ENCODE measurements at regions not wholly inside any gene's neighbourhood (a gene's known extent, or its start where the extent isn't known, plus 50 kb on each side); places are given as distances from the start of the nearest gene placed in this dataset.

GRCh38 chr16:51445250-51445649, 294.2 kb upstream of the SALL1 start:
- Histone ChIP-seq H3K4me3 (no peak overlapping the region), H3K36me3 (ENCODE audit: insufficient read depth, low read length) (no peaks in the 10 kb centered on the region), H3K9ac (ENCODE audit: insufficient read length) (no peak overlapping the region), H3K27ac (no peak overlapping the region), H3K9me3 (ENCODE audit: low read depth, low read length) (no peaks in the 10 kb centered on the region)
- TF ChIP-seq FOXP2 (optimal IDR thresholded peaks at IDR 0.05; ENCODE audit: control extremely low read depth, extremely low read length, insufficient read depth) (no peak), POLR2AphosphoS5 (IDR thresholded peaks at IDR 0.05; ENCODE audit: borderline replicate concordance, low read depth, low read length) (no peak), EZH2 (IDR thresholded peaks at IDR 0.05) (no peak)
- DNase-seq (ENCODE audit: low read depth, low spot score), result no peak

DNA sequence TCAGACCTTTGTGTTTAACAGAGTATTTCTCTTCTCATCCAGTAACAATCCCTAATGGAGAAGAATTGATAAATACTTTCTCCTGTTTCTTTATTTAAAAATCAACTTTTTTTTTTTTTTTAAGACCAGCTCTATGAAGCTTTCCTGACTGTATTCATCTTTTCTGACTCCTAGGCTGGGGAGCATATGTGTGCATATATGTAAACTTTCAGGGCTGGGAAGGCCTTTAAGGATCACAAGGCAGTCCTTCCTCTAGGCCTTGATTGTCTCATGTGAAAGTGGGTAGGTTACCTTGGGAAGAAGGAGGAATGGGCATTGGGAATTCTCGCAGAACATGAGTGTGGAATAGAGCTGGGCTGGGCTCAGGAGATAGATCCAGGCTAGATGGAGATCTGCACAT, 292.9 kb upstream of the SALL1 start:
- H3K27ac ChIP-seq, result no peak overlapping the region
- H3K4me3 ChIP-seq, result no peak overlapping the region
- H3K9ac ChIP-seq (ENCODE audit: insufficient read length), result no peak overlapping the region
- no peak for DNase-seq (ENCODE audit: low read depth, low spot score)
- no peaks in the 10 kb centered on the region for H3K36me3 ChIP-seq (ENCODE audit: insufficient read depth, low read length)
- H3K9me3 ChIP-seq (ENCODE audit: low read depth, low read length), result no peaks in the 10 kb centered on the region
- TF ChIP-seq EZH2 (IDR thresholded peaks at IDR 0.05) (no peak), POLR2AphosphoS5 (IDR thresholded peaks at IDR 0.05; ENCODE audit: borderline replicate concordance, low read depth, low read length) (no peak)

GRCh38 chr16:51442141-51442870, 291.2 kb upstream of the SALL1 start:
- no peak overlapping the region for H3K4me3 ChIP-seq
- no peaks in the 10 kb centered on the region for H3K36me3 ChIP-seq (ENCODE audit: insufficient read depth, low read length)
- H3K9ac ChIP-seq (ENCODE audit: insufficient read length), result no peak overlapping the region
- H3K9me3 ChIP-seq (ENCODE audit: low read depth, low read length), result no peaks in the 10 kb centered on the region
- H3K27ac ChIP-seq, result no peak overlapping the region
- TF ChIP-seq EZH2 (IDR thresholded peaks at IDR 0.05), result no peak
- no peak for DNase-seq (ENCODE audit: low read depth, low spot score)

GRCh38 chr16:51440131-51440889, 289.2 kb upstream of the SALL1 start:
- no peak overlapping the region for H3K4me3 ChIP-seq
- no peak overlapping the region for H3K9ac ChIP-seq (ENCODE audit: insufficient read length)
- DNase-seq (ENCODE audit: low read depth, low spot score), result no peak

DNA sequence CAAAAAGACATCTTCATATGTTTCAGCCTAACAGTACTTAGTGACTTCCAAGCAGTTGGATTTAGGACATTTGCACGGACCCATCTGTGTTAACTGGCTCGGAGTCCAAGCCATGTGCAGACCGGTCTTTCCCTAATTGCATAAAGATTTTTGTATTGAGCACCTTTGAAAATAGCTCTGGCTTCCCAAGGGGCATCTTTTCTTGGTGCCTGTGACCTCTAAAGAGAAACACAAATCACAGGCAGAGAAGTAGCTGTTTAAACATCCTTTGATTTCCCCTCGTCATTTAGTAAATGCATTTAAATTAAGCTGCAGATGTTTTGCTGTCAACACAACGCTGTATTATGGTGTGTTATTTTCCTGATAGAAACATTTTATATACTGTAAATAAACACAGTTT, 288.2 kb upstream of the SALL1 start:
- no peak for DNase-seq (ENCODE audit: low read depth, low spot score)
- H3K9ac ChIP-seq (ENCODE audit: insufficient read length), result no peak overlapping the region
- no peak for TF ChIP-seq FOXP2 (optimal IDR thresholded peaks at IDR 0.05; ENCODE audit: control extremely low read depth, extremely low read length, insufficient read depth)
- TF ChIP-seq EZH2 (IDR thresholded peaks at IDR 0.05), result no peak
- TF ChIP-seq POLR2AphosphoS5 (IDR thresholded peaks at IDR 0.05; ENCODE audit: borderline replicate concordance, low read depth, low read length), result no peak
- H3K9me3 ChIP-seq (ENCODE audit: low read depth, low read length), result no peaks in the 10 kb centered on the region
- H3K27ac ChIP-seq, result no peak overlapping the region
- no peak overlapping the region for H3K4me3 ChIP-seq
- H3K36me3 ChIP-seq (ENCODE audit: insufficient read depth, low read length), result no peaks in the 10 kb centered on the region

More at GRCh38 chr16:51440131-51440889, 289.2 kb upstream of the SALL1 start:
- TF ChIP-seq POLR2AphosphoS5 (IDR thresholded peaks at IDR 0.05; ENCODE audit: borderline replicate concordance, low read depth, low read length) (no peak), EZH2 (IDR thresholded peaks at IDR 0.05) (no peak), FOXP2 (optimal IDR thresholded peaks at IDR 0.05; ENCODE audit: control extremely low read depth, extremely low read length, insufficient read depth) (no peak)
- H3K36me3 ChIP-seq (ENCODE audit: insufficient read depth, low read length), result no peaks in the 10 kb centered on the region
- H3K27ac ChIP-seq, result no peak overlapping the region
- no peaks in the 10 kb centered on the region for H3K9me3 ChIP-seq (ENCODE audit: low read depth, low read length)

DNA sequence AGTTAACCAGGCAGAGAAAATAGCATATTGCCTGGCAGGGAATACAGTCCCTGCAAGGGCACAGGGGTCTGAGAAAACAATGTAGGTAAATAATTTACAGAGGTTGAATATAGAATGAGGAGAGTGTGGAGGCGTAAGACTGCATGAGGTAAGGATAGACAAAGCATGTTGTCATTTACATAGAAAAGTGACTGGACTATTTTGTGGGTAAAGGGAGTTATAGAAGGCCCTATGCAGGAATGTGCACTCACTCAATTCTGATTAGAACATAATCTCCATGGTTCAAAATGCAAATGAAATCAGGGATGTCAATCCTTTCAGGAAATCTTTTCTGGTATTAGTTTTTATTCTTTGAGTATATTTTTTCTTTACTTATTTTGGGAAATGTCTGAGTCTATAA, 285.7 kb upstream of the SALL1 start:
- Histone ChIP-seq H3K36me3 (ENCODE audit: insufficient read depth, low read length) (no peaks in the 10 kb centered on the region), H3K9ac (ENCODE audit: insufficient read length) (no peak overlapping the region), H3K9me3 (ENCODE audit: low read depth, low read length) (no peaks in the 10 kb centered on the region), H3K27ac (no peak overlapping the region), H3K4me3 (no peak overlapping the region)
- no peak for DNase-seq (ENCODE audit: low read depth, low spot score)
- TF ChIP-seq POLR2AphosphoS5 (IDR thresholded peaks at IDR 0.05; ENCODE audit: borderline replicate concordance, low read depth, low read length) (no peak), EZH2 (IDR thresholded peaks at IDR 0.05) (no peak), FOXP2 (optimal IDR thresholded peaks at IDR 0.05; ENCODE audit: control extremely low read depth, extremely low read length, insufficient read depth) (no peak)

DNA sequence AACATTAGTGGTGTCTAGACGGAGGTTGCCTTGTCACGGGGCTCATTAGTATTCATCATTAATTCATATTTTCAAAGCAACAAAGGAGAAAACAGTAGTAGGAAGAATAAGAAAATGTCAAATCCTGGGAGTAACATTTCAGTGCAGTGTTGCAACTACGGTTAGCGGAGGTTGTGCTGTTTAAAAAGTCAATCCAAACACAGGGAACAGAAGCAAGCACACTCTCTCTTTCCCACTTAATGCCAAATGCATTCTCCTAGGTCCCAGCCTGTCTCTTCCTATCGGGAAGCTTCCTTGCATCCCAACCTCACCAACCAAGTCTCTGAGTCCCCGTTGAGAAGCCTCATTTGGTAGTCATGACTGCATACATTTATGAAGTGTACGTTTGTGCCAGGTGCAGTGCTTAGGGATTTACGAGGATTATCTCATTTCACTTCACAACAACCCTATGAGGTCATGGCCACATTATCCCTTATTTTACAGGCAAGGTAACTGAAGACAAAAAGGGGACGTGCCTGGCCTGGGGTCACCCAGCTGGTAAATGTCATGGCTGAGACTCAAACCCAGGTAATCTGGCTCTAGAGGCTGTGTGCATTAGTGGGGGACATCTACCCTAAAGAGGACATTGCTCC, 283.6 kb upstream of the SALL1 start:
- DNase-seq (ENCODE audit: low read depth, low spot score), result no peak
- TF ChIP-seq EZH2 (IDR thresholded peaks at IDR 0.05) (no peak), POLR2AphosphoS5 (IDR thresholded peaks at IDR 0.05; ENCODE audit: borderline replicate concordance, low read depth, low read length) (no peak), FOXP2 (optimal IDR thresholded peaks at IDR 0.05; ENCODE audit: control extremely low read depth, extremely low read length, insufficient read depth) (no peak)
- Histone ChIP-seq H3K9me3 (ENCODE audit: low read depth, low read length) (no peaks in the 10 kb centered on the region), H3K36me3 (ENCODE audit: insufficient read depth, low read length) (no peaks in the 10 kb centered on the region), H3K27ac (no peak overlapping the region), H3K9ac (ENCODE audit: insufficient read length) (no peak overlapping the region), H3K4me3 (no peak overlapping the region)

GRCh38 chr16:51433599-51433998, 282.5 kb upstream of the SALL1 start:
- Histone ChIP-seq H3K27ac (no peak overlapping the region), H3K9ac (ENCODE audit: insufficient read length) (no peak overlapping the region), H3K4me3 (no peak overlapping the region), H3K9me3 (ENCODE audit: low read depth, low read length) (no peaks in the 10 kb centered on the region), H3K36me3 (ENCODE audit: insufficient read depth, low read length) (no peaks in the 10 kb centered on the region)
- DNase-seq (ENCODE audit: low read depth, low spot score), result no peak
- TF ChIP-seq FOXP2 (optimal IDR thresholded peaks at IDR 0.05; ENCODE audit: control extremely low read depth, extremely low read length, insufficient read depth) (no peak), POLR2AphosphoS5 (IDR thresholded peaks at IDR 0.05; ENCODE audit: borderline replicate concordance, low read depth, low read length) (no peak), EZH2 (IDR thresholded peaks at IDR 0.05) (no peak)

Data from SK-N-MC (cell line).